Jurkat, Clone E6-1 (cell line): ENCODE measurements at regions not wholly inside any gene's neighbourhood (a gene's known extent, or its start where the extent isn't known, plus 50 kb on each side); places are given as distances from the start of the nearest gene placed in this dataset.

Experiments used
- DNase-seq: peaks from one replicate; pipeline ENCODE4 v3.0.0-alpha.2; 2011; ENCODE audit warnings: low read depth, low spot score
- H3K4me3 ChIP-seq: 2 replicates; pipeline ENCODE4 v1.5.1; 2011; ENCODE audit warnings: mild to moderate bottlenecking, low read length, control low read depth, moderate library complexity

DNA sequence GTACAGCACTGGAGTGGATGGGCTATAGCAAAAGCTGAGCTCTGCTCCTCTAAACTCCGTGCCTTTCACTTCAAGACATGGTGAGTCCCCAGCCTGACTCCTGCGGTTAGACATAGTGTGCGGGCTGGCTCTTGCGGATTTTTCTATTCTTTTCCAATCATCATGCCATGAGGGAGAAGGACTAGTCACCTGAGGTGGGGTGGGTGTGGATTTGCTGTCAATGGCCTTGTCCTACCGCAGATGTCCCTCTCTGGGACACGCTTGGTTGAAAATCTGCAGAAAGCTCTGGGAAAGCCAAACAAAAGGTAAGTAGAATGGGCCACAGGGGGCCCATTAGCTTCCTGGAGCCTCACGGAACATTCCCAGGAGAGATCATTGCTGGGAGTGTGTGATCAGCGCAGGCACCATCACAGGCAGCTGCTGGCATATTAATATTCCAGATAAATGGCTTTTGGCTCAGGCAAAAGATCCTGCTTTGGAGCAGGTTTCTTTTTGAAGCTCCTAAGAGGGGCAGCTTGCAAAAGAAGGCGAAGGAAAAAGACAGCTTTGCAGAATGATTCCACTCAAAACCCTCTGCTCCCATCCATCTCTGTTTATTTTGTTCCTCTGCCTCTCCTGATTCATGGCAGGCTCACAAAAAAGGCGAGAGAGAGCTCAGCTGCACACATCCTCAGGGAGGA is 509.0 kb upstream of the ZMIZ1 start:
- no peak overlapping the region for H3K4me3 ChIP-seq
- DNase-seq, result no peak

DNA sequence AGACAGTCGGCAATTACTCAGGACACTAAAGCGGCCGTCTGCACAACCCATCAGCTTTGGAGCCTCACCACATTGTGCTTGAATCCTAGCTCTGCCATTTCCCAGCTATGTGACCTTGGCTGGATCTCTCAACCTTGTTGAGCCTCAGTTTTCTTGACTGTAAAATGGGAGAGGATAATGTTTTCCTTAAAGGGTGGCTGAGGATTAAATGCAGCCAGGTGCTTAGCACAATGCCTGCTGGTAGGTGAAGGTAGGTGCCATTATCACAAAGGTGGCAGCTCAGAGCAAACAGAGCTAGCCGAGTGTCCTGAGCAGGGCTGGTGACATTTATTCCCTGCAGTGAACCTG is 508.5 kb upstream of the ZMIZ1 start:
- H3K4me3 ChIP-seq, result no peak overlapping the region
- DNase-seq, result no peak

DNA sequence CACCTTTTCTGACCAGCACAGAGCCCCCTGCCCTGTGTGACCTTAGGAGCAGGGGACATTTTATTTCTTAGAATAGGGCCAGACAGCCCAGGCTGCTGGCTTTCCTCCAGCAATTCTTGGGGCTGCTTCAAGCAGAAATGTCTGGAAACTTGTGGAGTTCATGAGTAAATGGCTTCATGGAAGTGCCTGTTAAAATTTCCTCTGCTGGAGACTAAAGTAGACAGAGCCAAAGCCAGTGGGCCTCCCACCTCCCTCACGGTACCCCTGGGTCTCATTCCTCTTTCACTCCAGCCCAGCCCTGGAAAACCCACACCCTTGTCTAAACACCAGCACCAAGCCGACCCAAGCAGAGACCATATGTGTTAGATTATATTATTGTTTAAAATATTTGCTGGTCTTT is 505.5 kb upstream of the ZMIZ1 start:
- DNase-seq, result no peak
- no peak overlapping the region for H3K4me3 ChIP-seq

DNA sequence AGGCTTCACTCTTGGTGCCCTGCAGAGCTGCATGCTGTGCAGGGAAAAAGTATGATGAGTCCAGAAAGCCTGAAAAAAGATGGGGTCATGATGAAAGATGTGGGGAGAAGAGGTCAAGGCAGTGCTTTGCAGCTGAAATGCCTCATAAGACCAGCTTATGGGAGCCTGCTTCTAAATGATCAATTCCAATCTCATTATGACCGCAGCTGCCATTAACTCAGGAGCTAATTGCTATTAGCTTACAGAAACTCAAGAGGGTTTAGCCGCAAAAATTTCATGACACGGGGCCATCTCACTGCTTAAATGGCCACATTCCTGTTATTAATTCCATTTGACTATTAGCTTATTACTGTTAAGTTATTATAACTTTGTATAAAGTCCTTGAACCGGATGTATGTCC is 502.9 kb upstream of the ZMIZ1 start:
- H3K4me3 ChIP-seq, result no peak overlapping the region
- no peak for DNase-seq

DNA sequence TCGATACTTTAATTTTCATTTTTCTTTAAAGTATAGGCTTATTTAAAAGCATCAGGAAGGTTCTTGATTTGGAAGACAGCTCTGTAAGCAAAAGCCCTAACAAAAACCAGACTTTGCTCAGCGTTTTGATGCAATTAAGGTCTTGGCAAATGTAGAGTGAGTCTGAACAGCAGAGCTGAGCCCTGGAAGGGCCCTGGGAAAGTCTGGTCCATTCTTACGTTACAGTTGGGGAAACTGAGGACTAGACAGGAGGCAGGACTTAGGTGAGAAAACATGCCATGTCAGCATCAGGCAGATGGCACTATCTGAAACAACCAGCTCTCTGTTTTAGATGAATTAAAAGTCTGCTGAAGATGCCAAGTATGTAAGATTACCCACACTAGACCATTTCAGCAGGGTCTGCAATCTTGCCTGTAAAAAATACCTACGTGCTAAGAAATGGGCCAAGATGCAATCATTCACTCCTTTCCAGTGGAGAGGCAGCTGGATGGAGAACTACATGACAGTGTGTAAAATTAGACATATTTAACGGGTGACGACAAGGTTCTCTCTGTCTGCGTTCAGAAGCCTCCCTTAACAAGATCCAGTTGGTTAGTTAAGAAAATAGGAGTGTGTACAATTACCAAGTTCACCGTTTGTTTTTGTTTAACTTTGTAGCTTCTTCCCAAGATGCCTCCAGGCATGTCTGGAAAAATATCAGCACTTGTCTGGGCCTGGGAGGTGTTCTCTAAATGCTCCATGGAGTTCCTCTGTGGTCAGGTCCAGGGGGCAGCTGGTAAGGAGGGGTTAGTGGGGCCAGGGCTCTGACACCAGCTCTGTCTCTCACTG is 502.3 kb upstream of the ZMIZ1 start:
- DNase-seq, result no peak
- no peak overlapping the region for H3K4me3 ChIP-seq

DNA sequence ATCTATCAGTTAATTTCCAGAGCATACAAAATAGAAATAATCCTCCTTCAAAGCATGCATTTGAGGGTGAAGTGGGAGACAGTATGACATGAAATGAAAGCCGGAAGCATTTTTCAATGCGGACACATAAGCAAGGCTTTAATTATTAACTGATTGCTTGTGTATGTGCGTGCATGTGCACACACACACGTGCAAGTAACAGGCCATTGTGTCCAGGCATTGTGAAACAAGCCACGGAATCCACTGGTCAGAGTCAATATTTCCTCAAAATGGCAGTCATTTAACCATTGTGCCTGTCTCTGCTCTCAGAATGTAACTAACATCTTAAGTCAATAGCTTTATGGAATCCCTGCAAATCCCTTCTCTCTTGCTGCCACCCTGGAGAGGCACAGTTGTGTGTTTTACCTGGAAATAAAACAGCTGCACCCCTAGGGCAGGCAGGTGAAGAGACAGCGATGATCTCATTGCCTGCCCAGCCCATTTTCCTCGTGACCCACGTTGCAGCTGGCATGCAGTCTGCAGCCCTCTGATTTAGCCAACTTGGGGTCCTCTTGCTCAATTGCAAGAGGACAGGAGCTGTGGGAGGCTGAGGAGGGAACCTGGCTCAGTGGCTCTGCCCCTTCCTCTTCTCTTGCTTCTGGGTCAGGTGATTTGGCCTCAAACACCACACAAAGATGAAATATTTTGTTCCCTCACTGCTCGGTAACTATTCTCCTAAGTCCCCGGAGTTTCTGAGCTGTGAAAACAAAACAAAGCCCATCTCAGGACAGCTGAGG is 500.9 kb upstream of the ZMIZ1 start:
- no peak for DNase-seq
- no peak overlapping the region for H3K4me3 ChIP-seq

DNA sequence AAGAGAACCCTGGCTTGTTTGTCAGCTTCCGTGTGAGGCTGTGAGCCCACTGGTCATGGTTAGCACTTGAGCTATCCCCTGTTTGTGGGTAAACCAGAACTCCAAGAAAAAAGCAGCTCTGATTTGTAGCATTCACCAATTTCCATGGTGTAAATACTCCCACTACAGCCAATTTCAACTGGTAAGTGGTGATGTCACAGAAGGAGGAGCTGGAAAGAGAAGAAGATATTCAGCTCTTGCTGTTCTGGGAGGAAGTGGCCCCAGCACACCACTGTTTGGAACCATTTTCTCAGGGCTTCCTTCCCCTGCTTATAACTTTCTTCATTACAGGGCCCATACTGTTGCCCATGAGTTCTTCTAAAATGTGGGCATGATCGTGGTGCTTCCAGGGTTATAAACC is 500.1 kb upstream of the ZMIZ1 start:
- no peak for DNase-seq
- H3K4me3 ChIP-seq, result no peak overlapping the region

DNA sequence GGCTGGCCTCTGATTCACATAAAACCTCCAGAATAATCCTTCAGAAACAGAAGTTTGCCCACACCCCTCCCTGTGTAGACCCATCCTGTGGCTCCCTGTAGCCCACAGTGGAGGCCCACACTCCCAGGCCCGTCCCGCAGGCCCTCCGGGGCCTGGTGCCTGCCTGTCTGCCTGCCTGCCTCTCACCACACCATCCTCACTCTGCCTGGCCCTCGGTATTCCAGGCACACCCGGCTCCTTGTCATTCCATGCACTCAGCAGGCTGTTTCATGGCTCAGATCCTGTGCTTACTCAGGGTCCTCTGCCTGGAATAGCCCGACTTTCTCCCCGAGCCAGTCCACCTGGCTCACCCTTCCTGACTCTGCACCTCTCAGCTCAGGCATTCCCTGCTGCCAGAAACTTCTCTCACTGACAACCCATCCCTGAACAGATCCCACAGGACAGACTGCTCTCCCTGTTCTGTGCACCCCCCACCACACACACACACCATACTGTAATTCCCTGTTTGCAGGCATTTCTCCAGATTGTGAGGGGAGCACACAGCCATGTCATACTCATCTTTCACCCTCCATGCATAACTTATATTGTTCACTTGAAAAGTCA is 498.0 kb upstream of the ZMIZ1 start:
- no peak for DNase-seq

DNA sequence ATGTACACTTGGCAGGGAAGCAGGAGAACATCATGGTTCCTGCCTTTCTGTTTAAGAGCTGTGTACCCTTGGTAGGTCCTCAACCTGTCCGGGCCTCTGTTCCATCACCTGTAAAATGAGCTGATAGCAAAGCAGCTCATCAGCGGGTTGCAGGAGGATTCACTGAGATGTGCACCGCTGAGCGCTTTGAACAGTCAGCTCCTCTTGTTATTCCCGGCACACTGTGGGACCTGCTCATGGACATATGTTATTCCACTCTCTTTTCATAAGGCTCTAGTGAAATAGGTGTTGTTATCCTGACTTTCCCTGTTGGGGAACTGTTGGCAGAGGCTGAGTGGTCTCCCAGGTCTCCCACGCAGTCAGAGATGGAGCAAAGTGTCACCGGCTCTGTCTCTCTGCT is 497.5 kb upstream of the ZMIZ1 start:
- DNase-seq, result no peak
- no peak overlapping the region for H3K4me3 ChIP-seq

More for the DNA sequence above, 498.0 kb upstream of the ZMIZ1 start:
- H3K4me3 ChIP-seq, result no peak overlapping the region

DNA sequence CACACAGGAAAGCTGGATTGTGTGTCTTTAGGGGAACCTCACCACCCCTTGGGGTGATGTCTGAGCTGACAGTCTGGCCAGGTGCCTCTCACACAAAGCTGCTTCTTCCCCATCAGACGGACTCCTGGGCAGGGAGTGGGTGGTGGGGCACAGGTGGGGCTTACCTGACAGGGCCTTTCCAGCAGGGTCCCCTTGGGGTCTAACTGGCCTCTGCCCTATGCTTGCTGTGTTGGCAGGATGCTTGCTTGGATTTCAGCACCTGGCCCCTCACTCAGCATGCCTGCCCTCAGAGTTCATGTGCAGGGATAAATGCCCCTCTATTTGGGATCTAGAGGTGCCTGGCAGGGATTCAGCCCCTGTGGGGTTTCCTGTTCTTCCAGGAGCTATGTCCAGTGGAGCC is 496.9 kb upstream of the ZMIZ1 start:
- no peak for DNase-seq
- H3K4me3 ChIP-seq, result no peak overlapping the region

DNA sequence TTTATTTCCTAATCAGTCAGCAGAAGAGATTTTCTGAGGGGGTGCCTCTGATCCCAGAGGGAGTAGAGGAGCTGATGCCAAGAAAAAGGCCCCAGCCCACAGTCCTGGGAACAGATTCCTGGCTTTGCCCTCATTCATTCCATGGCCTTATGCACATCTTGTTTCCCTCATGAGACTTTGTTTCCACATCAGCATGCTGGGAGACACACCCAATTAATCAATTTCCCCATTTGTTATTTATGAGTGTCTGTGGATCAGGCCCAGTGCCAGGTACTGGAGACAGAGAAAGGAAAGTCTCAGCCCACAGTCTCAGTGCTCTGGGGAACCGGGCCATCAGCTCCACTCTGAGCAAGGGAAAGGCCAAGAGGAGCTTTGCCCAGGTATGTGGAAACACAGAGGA is 496.2 kb upstream of the ZMIZ1 start:
- DNase-seq, result no peak
- no peak overlapping the region for H3K4me3 ChIP-seq

DNA sequence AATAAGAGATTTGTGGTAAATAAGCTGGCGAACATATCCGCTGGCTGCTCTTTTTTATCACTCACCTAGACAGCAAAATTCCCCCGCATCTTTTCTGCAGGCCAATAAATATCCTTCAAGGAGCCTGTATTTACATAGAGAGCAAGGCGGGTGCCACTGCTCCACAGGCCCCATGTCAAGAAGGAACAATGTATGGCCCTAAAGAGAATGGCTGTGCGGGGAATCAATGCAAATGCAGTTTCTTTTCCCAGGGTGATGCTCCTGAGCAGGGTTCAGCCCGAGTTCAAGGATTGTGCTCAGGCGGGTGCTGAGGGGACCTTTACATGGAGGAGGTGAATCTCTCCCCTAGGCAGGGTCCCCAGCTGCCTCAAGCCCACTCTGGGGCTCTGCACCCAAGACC is 494.2 kb upstream of the ZMIZ1 start:
- DNase-seq, result no peak
- H3K4me3 ChIP-seq, result no peak overlapping the region

DNA sequence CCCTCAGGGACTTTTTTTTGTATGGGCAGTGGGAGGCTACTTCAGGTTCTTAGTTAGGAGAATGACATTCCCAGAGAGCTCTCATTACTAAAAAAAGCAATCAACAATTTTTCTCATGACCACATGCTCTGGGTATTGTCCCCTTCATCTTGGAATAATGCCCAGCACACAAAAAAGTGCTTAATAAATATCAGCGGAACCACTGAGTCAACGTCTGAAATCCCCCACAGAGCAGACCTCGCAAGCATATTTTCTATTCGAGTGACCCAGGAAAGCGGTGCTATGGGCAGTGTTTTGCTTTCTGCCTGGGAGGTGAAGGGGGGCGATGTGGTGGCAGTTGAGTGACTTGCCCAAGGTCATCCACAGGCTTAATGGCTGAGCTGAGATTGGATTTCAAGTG is 493.4 kb upstream of the ZMIZ1 start:
- no peak for DNase-seq
- no peak overlapping the region for H3K4me3 ChIP-seq

DNA sequence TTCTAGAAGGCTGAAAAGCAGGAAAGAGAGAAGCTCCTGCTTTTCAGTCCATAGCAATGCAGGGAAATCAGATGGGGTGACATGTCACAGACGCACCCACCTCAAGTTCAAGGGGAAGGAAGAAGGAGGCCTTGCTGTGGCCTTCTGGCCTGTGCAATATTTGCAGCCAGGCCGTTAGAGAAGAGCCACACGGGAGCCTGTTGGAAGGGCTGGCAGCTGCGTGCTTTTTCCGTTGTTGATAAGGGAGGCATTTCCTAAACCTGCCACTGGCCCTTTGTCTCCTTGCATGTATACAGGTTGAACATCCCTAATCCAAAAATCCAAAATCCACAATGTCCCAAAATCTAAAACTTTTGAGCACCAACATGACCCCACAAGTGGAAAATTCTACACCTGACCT is 492.5 kb upstream of the ZMIZ1 start:
- H3K4me3 ChIP-seq, result no peak overlapping the region
- no peak for DNase-seq

DNA sequence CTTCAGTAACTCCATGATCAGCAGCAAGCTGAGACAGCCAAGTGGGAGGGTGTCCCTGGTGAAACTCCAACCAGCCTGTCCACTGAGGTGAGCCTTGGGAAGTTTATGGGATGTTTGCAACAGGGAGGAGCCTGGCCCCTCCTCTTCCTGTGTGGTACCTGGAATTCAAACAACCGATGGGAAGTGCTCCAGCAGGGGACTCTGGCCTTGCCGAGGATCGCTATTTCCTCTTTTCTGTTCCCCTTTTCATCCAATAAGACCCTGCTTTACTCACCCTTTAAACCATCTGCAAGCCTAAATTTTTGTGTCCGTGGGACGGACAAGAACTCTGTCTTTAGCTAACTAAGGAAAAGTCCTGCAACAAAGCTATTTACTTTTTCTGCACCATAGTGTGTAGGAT is 491.1 kb upstream of the ZMIZ1 start:
- DNase-seq, result no peak

DNA sequence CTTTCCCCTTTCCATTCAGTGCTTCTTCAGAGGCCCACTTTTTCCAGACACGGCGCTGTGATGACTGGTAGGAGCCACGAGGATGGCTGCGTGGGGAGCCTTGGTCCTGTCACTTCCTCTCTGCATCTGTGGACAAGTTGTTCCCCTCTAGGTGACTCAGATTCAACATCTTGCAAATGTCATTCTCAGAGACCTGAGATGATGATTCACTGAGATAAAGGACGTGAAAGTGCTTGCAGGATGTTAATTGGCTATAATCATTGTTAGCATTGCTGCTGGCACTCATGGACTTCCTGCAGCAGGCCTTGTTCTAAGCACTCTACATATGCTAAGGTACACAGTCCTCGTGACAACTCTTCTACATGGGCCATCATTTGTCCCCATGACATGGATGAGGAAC is 489.8 kb upstream of the ZMIZ1 start:
- no peak for DNase-seq
- H3K4me3 ChIP-seq, result no peak overlapping the region

More for the DNA sequence above, 491.1 kb upstream of the ZMIZ1 start:
- no peak overlapping the region for H3K4me3 ChIP-seq

DNA sequence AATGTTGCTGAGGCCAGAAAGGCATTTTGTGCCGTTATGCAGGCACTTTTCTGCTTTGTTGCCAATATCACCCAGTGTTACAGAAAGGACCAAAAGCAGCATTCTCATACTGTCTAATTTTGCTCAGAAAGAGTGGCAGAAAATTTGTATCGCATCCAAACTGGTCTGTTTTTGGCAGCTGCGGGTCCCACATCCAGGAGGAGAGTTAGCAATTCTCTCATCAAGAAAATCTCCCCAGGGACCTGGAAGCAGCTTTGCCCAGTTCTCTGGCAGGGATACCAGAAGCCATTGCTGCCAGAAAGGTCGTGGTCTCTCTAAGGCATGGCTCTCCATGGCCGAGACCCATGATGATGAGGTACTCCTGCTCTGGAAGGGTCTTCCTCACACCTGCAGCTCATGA is 489.2 kb upstream of the ZMIZ1 start:
- H3K4me3 ChIP-seq, result no peak overlapping the region
- DNase-seq, result no peak

DNA sequence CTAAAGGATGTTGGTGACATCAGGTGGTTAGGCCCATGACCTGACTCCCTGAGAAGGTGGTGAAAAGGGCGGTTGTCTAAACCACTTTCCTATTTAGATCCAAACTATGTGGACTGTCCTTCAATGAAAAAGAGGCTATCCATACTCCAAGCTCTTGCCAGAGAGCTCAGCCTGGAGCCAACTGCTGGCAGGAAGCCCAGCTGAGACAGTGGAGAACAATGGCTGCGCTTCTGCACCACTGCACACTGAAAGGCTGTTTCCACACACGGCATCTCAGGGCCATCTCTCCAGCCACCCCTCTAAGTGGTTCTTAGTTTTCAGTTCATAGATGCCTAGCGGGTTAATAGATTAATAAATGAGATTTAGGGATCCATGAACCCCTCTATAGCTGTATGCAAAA is 488.8 kb upstream of the ZMIZ1 start:
- no peak overlapping the region for H3K4me3 ChIP-seq
- DNase-seq, result no peak

DNA sequence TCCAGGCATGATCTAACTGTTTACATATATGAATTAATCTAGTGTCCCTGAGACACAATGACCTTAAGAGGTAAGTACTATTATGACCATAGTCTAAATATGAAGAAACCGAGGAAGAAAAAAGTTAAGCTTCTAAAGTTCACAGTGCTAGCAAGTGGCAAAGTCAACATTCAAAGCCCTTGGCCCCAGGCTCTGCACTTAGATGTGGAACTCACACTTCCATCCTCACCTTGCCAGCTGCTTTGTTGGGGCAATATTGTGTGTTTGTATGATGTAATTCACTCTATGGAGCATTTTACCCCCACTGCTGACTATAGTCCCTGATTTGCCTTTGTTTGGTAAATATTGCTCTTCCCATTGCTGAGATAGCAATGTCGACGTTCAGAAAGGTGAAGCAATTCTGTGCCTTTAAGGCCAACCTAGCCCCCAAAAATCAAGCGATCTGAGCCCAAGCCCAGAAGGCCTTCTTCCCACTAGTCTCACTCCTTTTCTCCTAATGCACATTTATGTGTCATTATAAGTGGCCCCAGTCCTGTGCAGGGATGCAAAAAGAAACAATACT is 487.6 kb upstream of the ZMIZ1 start:
- DNase-seq, result no peak
- H3K4me3 ChIP-seq, result no peak overlapping the region

DNA sequence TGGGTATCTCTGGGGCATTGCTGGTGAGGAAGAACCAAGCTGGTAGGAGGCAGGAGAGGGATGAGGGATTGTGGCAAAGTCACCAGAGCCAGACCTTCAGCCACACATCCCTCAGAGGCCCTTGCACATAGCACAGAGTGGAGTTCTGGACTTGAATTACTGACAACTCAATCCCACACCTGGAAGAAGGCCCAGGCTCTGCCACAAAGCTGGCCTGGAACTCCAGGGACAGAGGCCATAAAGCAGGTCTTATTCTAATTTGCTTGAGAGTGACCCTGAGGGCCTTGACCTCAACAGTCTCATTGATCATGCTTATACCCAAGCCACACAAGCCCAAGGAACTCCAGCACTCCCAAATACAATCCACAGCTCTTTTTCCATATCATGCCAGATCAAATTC is 486.2 kb upstream of the ZMIZ1 start:
- no peak overlapping the region for H3K4me3 ChIP-seq
- no peak for DNase-seq
